ENCODE measurements at regions not wholly inside any gene's neighbourhood (a gene's known extent, or its start where the extent isn't known, plus 50 kb on each side); places are given as distances from the start of the nearest gene placed in this dataset.

- ChIA-PET POLR2A (no interaction called here), RAD21 (ENCODE audit: low non-redundant PET in 1 of 2, low total read pairs in 2 of 2, uncharacterized antibody in 2 of 2, unreplicated experiment in 2 of 2) (no interaction called here), CTCF (no interaction called here)
- Histone ChIP-seq H4K20me1 (ENCODE audit: insufficient read depth) (no peaks in the 10 kb centered on the region), H3K9ac (ENCODE audit: low read length) (no peak overlapping the region), H3K9me2 (ENCODE audit: insufficient read depth) (no peaks in the 10 kb centered on the region), H3K4me3 (replicated peaks in 1 of 2; ENCODE audit: low read depth in 1 of 2, low read length in 2 of 2) (no peak overlapping the region), H3K27ac (ENCODE audit: low read depth, low read length) (no peak overlapping the region), H3K36me3 (ENCODE audit: control insufficient read depth in 1 of 2, insufficient read depth in 2 of 2, low read length in 2 of 2) (no peaks in the 10 kb centered on the region), H3K4me1 (ENCODE audit: control insufficient read depth in 1 of 2, insufficient read depth in 2 of 2, low read length in 2 of 2) (no peaks in the 10 kb centered on the region), H2AFZ (ENCODE audit: low read depth, low read length, poor library complexity, severe bottlenecking) (no peak overlapping the region), H3K9me3 (ENCODE audit: control insufficient read depth in 1 of 2, insufficient read depth in 1 of 2, low read depth in 1 of 2, low read length in 2 of 2) (no peaks in the 10 kb centered on the region), H3K79me2 (ENCODE audit: insufficient read depth, low read length) (no peaks in the 10 kb centered on the region), H3K4me2 (ENCODE audit: low read length) (no peak overlapping the region), H3K27me3 (ENCODE audit: insufficient read depth, low read length) (no peaks in the 10 kb centered on the region)
- intact Hi-C loops (cut with micrococcal nuclease) = no loop called here
- no TSS peak for BruUV-seq (replicated peaks)
- TF ChIP-seq ZBTB33 (IDR thresholded peaks at IDR 0.05; ENCODE audit: extremely low read depth, insufficient replicate concordance, low read length) (no peak), ZFX (IDR thresholded peaks at IDR 0.05) (no peak), JUND (IDR thresholded peaks at IDR 0.05) (no peak), TCF7L2 (IDR thresholded peaks at IDR 0.05; ENCODE audit: borderline replicate concordance, extremely low read depth, insufficient read depth, insufficient read length) (no peak), ATF3 (IDR thresholded peaks at IDR 0.05) (no peak), FOSL1 (IDR thresholded peaks at IDR 0.05; ENCODE audit: low read depth) (no peak), ELF1 (IDR thresholded peaks at IDR 0.05; ENCODE audit: borderline replicate concordance, low read depth) (no peak), SRF (IDR thresholded peaks at IDR 0.05; ENCODE audit: low read depth) (no peak), RAD21 (IDR thresholded peaks at IDR 0.05; ENCODE audit: low read depth) (no peak), SP1 (IDR thresholded peaks at IDR 0.05; ENCODE audit: low read depth) (no peak), EGR1 (IDR thresholded peaks at IDR 0.05; ENCODE audit: low read depth) (no peak), POLR2A (IDR thresholded peaks at IDR 0.05; ENCODE audit: borderline replicate concordance, extremely low read depth, insufficient read depth, insufficient read length) (no peak), REST (IDR thresholded peaks at IDR 0.05; ENCODE audit: low read depth) (no peak), POLR2AphosphoS5 (IDR thresholded peaks at IDR 0.05; ENCODE audit: low read depth, low read length) (no peak), YY1 (IDR thresholded peaks at IDR 0.05; ENCODE audit: extremely low read depth, insufficient replicate concordance, low read depth, low read length) (no peak), EZH2phosphoT487 (IDR thresholded peaks at IDR 0.05; ENCODE audit: borderline replicate concordance) (no peak), ZNF274 (IDR thresholded peaks at IDR 0.05; ENCODE audit: low read depth, low read length) (no peak), CBX3 (IDR thresholded peaks at IDR 0.05; ENCODE audit: low read depth) (no peak), CTCF (IDR thresholded peaks at IDR 0.05 in 2 of 3, conservative IDR thresholded peaks at IDR 0.05 in 1 of 3; ENCODE audit: borderline replicate concordance in 1 of 3, insufficient read depth in 1 of 3, low read depth in 2 of 3, low read length in 2 of 3) (no peak)
- ATAC-seq (no peak), DNase-seq (ENCODE audit: low read depth, low spot score) (no peak)
Measured at GRCh38 chr7:91731976-91732375, 148.5 kb downstream of the MTERF1 start.
